HG03039 (cell line): ENCODE measurements at regions not wholly inside any gene's neighbourhood (a gene's known extent, or its start where the extent isn't known, plus 50 kb on each side); places are given as distances from the start of the nearest gene placed in this dataset.
"Not testable (repeated sequence)": the region's sequence is repeated elsewhere in the genome, so short reads cannot be mapped to it uniquely, and the experiment has no call there.

Experiments
- ATAC-seq: cut with Tn5 transposase; IDR thresholded peaks from one replicate; pipeline ENCODE4 v1.9.1; 2021; ENCODE audit warnings: mild to moderate bottlenecking, moderate library complexity; ENCODE audit not compliant: unreplicated experiment

DNA sequence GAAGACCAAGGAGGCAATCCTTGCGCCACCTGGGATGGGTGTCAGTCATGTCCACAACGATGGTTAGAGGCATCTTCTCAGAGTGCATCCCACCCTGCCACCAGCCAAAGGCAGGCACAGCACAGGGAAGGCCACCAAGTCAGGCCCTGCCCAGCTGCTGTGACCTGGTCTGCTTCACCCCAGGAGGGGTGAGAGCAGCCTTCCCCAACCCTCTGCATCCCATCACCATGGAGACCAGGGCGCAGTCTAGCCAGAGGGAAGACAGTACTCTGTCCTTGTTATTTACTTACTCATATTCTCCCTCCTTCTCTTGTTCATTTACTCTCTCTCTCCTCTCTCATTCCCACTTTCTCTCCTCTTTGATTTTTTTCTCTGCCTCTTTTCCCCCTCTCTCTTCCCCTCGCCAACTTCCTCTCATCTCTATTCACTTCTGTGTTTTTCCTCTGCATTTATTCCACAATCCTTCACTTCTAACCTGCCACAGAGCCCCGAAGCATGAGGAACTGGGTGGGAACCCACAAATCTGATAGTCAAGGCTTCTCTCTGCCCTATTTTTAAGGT is 749.4 kb downstream of the UQCRFS1 start:
- ATAC-seq, result no peak

DNA sequence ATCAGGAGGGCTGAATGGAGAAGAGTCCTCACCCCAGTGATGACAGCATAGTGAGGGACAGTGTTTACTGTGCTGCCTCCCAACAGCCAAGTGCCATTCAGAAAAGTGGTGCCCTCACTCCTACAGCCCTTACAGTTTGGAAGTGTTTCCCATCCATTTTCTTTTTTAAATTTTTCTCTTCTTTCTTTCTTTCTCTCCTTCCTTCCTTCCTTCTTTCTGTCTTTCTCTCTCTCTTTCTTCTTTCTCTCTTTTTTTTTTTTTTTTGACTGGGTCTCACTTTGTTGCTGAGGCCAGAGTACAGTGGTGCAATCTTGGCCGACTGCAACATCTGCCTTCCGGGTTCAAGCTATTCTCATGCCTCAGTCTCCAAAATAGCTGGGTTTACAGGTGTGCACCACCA is 755.3 kb downstream of the UQCRFS1 start:
- ATAC-seq, result no peak

- no peak for ATAC-seq
Measured at GRCh38 chr19:28456708-28457320, 756.1 kb downstream of the UQCRFS1 start.

GRCh38 chr19:28456252-28456651 is 756.7 kb downstream of the UQCRFS1 start:
- no peak for ATAC-seq

GRCh38 chr19:28454083-28454482 is 758.9 kb downstream of the UQCRFS1 start:
- no peak for ATAC-seq

- ATAC-seq, result no peak
Measured at GRCh38 chr19:28453420-28453819, 759.5 kb downstream of the UQCRFS1 start.

DNA sequence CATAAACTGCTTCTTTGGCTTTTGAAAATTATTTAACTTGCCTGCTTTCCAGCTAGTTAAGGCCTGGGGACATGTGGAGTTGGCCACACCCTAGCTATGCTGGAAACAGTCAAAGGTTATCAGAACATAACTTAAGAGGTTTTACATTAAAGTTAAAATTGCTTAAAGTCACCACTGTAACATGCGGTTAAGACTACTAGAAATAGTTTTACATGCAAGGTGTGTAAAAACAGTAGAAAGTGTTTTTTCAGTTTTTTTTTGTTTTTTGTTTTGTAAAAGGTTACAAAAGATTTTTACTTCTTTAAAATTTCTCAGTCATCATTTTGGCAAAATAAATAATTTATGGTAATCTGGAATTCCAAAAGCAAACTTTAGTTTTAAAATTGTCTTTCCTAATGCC is 763.1 kb downstream of the UQCRFS1 start:
- no peak for ATAC-seq

DNA sequence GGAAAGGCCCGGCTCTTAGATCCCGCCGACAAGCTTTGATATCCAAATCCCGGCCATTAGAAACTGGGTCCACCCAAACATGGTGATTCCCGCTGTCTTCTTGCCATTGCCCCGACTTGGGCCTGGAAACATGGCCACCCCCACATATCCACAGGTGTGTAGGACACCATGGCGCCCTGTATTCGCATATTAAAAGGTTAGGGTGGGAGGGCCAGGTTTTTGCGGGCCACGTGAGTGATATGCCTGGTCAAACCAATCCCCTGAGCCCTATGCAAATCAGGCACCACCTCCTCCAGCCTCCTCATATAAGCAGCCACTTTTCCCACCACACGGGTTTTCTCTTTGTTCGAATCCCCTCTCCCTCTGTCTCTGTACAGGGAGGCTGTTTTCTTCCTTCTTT is 766.4 kb downstream of the UQCRFS1 start:
- no peak for ATAC-seq

GRCh38 chr19:28445826-28446225 is 767.1 kb downstream of the UQCRFS1 start:
- no peak for ATAC-seq

- ATAC-seq, result no peak
Measured at GRCh38 chr19:28444362-28444761, 768.6 kb downstream of the UQCRFS1 start.

DNA sequence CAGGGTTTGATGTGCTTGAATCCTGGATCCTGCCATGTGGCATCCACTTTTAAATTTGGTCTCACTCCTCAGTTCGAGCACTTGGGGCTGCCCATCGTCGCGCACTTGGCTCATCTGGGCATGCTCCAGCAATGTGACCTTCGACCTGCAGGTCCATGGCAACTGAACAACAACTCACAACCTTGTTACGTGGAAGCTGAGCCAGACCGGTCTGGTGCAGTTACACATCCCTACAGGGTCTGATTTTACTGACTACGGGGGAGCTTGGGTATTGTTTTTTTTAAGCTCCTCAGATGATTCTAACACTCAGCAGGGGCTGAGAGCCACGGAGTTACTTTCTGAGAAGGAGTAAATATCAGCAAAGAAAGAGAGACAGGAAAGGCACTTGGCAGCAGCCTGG is 769.6 kb downstream of the UQCRFS1 start:
- no peak for ATAC-seq

- ATAC-seq, result no peak
Measured at GRCh38 chr19:28437390-28438346, 775.3 kb downstream of the UQCRFS1 start.

DNA sequence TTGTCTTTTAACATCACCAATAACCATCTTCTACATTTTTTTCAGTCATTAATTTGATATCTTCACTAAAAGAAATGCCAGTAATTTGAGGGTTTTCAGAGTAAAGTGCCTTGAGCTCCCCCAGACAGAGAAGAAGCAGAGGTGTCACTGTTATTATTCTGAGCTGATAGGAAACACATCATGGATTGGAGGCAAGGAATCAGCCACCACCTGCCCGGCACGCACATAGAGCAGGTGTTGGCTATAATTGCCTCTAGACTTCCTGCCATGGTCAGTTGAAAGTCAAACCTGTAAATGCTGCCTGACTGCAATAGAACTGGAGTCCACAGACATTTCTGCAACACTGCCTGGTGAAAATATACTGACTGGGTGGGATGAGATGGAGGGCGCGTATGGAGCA is 776.6 kb downstream of the UQCRFS1 start:
- no peak for ATAC-seq

DNA sequence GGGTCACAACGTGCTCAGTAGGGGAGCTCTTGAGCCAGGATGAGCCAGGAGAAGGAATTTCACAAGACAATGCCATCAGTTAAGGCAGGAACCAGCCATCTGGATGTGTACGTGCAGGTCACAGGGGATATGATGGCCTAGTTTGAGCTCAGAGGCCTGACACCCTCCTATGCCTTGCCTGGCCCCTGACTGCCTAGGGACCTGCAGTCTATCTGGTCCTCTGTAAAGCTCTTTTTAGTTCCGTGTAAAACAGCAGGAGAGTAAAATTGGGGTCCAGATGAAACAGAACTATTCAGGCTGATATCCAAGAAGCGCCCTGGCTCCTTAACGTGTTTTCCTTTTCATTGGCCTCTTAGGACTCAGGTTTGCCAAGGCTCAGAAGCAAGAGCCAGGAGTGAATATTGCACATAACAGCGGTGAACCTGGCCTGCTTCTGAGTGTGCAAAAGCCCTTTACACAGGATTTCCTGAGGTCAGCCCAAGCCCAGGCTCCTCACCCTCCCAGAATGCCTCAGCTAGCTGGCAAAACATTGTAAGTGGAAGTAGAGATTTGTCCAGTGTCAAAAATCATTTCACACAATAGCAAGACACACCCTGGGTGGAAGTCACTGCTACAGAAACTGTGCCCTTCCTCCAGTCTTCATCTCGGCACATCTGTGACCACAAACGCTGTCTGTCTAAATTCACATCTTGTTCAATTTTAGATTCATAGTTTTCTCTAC is 777.2 kb downstream of the UQCRFS1 start:
- no peak for ATAC-seq

- not testable (repeated sequence) for ATAC-seq
Measured at GRCh38 chr19:28434794-28435193, 778.2 kb downstream of the UQCRFS1 start.

DNA sequence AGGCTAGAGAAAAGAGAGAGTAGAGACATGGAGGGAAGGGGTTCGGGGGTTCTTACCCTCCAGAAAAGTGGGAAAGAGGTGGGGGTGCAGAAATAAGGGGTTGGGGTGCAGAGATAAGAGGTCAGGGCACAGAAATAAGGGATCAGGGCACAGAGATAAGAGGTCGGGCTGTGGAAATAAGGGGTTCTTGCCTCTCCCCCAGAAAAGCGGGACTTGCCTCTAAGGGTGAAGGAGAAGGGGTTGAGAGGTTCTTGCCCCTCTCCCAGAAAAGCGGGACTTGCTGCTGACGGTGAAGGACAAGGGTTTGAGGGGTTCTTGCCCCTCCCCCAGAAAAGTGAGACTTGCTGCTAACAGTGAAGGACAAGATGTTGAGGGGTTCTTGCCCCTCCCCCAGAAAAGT is 778.6 kb downstream of the UQCRFS1 start:
- ATAC-seq, result not testable (repeated sequence)

DNA sequence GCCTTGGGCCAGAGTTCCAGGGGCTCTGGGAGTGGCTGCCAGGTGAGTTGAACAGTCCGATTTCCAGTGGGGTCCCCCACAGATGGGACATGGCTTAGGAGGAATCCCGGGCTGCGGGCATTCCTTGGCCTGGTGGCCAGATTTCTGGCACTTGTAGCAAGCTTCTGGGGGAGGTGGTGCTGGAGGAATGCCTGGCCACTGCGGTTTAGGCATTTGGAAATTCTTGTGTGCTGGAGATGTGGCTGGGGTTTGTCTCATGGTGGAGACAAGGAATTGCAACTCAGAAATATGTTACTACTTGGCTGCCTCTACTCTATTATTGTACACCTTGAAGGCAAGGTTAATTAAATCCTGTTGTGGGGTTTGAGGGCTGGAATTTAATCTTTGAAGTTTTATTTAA is 779.8 kb downstream of the UQCRFS1 start:
- ATAC-seq, result not testable (repeated sequence)

DNA sequence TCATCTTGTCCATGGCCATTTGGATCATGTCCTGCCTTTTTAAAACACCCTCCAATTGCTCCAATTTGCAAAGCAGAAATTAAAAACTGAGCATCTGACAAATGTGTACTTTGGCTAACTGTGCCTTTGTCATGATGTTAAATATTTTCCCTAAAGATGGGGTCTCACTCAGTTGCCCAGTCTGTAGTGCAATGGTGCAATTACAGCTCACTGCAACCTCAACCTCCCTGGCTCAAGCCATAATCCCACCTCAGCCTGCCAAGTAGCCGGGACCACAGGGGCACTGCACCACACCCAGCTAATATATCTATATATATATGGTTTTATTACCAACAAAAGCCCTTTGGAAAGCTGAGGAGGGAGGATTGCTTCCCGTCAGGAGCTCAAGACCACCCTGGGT is 782.7 kb downstream of the UQCRFS1 start:
- no peak for ATAC-seq

DNA sequence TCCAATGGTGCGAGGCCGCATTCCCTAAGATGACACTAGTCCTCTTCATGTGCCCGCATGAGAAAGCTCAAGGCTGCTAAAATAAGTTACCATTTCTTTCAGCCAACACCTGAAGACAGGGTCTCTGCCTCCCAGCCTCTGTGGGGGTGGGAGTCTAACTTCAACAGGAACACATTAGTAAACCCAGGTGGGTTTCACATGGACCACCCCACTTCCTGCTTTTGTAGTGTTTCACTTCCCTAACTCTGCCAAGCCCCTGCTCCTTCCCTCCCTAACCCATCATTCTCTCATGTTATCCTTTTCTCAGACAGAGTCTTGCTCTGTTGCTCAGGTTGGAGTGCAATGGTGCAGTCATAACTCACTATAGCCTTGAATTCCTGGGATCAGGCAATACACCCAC is 783.6 kb downstream of the UQCRFS1 start:
- no peak for ATAC-seq

DNA sequence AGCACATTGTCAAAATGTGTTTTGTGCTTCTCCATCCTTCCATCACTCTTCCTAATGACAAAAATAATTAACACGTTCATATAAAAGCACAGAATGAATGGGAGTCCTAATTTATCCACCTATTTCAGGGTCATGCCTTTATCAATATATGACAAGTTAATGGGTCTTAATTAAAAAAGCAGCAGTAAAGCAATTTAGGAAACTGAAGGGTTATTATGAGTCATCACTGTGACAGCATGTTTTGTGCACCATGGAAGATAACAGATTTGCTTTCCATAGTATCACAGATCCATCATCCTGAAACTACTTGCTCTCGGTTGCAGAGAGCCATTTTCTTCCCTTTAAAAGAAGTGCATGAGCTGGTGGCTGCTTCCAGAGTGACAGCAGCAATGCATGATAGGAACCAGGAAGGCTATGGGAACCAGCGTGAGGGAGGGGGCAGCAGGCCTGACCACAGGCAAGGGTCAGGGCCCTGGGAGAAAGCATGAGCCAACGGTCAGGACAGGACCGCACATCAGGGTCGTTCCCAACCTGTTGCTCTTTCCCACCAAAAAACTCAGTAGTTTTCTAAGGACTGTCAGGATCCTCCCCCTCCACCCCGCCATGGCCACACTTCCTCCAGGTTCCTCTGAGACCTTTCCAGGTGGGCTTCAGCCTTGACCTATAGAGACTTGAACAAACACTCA is 784.1 kb downstream of the UQCRFS1 start:
- ATAC-seq, result no peak
